SKM-1 treated with dmso at 0.1 percent for 144 hours (cell line): ENCODE measurements at regions not wholly inside any gene's neighbourhood (a gene's known extent, or its start where the extent isn't known, plus 50 kb on each side); places are given as distances from the start of the nearest gene placed in this dataset.

Experiments used
- DNase-seq: peaks from one replicate; lab custom pipeline; 2025; ENCODE audit not compliant: unreplicated experiment; lab: John Stamatoyannopoulos, UW

- DNase-seq = no peak
Observed at GRCh38 chr4:35972814-35973213, 271.5 kb downstream of the ARAP2 start.

DNA sequence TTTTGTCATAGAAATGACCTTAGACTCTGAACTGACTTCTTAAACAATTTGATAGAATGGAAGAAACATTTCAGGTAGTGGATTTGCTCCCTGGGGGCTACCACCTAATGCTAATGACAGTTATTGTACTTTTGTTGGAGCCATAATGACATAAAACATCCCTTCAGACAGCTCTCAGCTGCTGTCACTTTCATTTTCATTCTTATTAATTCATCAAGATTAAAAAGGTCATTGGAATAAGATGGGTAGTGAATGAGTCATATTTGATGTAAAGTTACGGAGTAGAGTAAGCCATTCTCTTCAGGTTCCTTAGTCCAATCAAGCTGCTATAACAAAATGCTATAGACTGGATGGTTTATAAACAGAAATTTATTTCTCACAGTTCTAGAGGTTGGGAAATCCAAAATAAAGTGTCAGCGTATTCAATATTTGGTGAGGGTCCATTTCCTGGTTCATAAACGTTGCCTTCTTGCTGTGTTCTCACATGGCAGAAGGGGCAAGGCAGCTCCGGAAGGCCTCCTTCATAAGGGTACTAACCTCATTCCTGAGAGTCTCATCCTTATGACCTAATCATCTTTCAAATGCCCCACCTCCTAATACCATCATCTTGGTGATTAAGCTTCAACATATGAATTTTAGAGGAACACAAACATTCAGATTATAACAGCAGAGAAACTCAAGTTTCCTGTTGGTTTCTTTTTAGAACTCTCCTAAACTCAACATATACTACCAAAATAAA lies 268.5 kb downstream of the ARAP2 start:
- no peak for DNase-seq

DNA sequence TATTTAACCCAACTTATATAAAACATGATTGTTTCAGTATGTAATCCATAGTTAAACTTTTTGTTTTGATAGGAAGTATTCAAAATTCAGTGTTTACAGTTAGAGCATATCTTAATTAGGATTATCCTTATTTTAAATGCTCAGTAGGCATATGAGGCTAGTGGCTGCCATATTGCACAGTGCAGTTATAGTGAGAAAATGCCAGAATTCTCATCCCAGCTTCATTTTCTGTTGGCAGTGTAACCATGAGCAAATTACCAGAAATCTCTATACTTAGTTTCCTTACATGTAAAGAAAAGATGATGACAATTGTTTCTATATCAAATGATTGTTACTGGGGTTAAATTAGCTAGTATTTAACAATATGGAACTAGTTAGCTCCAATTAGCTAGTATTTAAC lies 265.8 kb downstream of the ARAP2 start:
- DNase-seq = no peak

GRCh38 chr4:35982318-35982717 lies 262.0 kb downstream of the ARAP2 start:
- DNase-seq = no peak

DNA sequence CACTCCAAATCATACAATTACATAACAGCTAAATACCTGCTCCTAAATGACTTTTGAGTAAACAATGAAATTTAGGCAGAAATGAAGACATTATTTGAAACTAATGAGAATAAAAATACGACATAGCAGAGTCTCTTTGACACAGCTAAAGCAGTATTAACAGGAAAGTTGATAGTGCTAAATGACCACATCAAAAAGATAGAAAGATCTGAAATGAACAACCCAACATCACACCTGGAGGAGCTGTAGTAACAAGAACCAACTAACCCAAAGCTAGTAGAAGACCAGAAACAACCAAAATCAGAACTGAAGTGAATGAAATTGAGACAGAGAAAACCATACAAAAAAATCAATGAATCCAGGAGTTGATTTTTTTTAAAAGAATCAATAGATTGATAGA lies 257.8 kb downstream of the ARAP2 start:
- DNase-seq = no peak

DNA sequence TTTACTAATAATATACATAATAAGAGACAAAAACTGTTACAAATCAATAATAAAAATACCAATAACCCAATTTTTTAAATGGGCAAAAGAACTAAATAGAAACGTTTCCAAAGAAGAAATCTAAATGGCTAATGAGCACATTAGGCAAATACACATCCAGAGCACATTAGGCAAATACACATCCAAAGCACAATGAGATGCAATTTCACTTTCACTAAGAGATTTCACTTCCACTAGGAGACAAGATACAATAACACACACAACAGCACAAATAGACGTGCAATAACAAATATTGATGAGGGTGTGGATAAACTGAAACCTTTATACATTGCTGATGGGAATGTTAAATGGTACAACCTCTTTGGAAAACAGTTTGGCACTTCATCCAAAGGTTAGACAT lies 250.7 kb downstream of the ARAP2 start:
- no peak for DNase-seq

DNA sequence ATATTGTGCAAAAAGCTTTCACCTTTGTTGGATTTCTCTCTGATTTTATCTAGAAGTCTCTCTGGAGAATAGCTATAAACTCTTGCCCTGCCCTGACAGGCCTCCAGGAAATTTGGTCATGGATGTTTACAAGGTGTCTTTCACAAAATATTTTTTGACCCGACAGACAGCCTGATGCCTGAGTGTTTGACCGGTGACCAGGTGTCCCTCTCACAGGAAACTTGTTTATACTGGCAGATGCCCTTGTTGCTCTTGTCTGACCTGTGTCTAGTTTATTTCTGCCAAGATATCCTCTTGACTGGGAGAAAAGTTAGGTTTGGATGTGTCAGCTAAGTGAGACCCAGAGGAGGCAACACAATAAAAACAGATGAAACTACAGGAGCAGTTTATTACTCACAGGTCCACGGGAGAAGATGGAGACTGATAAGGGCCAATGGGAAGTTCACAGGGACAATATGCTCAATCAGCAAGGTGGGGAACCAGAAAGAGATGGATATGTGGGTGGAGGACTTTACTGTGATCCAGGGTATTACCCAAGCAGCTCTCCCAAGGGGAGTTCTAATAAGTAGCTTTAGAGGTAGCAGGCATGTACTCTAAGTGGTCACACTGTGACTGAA lies 243.3 kb downstream of the ARAP2 start:
- DNase-seq = no peak

- no peak for DNase-seq
Observed at GRCh38 chr4:36003051-36003450, 241.3 kb downstream of the ARAP2 start.

GRCh38 chr4:36004204-36004851 lies 240.0 kb downstream of the ARAP2 start:
- DNase-seq = no peak

GRCh38 chr4:36006226-36006625 lies 238.1 kb downstream of the ARAP2 start:
- DNase-seq = no peak

- DNase-seq = no peak
Observed at GRCh38 chr4:36010397-36010929, 233.9 kb downstream of the ARAP2 start.

DNA sequence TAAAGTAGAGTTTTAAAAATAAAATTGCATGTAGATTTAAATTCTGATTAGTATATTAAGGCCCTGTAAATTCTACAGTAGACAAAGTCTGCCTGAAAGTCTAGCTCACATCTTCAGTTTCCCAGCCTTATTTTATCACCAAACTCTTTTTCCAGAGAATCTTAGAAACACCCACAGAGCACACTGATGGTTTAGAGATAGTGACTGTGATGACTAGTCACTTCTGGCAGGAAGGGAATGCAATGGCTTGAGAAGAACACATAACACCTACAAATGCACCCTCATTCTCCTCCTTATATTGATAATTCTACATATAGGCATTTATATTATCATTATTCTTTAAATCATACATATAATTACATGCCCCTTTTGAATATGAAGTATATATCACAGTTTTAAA lies 232.9 kb downstream of the ARAP2 start:
- DNase-seq = no peak

DNA sequence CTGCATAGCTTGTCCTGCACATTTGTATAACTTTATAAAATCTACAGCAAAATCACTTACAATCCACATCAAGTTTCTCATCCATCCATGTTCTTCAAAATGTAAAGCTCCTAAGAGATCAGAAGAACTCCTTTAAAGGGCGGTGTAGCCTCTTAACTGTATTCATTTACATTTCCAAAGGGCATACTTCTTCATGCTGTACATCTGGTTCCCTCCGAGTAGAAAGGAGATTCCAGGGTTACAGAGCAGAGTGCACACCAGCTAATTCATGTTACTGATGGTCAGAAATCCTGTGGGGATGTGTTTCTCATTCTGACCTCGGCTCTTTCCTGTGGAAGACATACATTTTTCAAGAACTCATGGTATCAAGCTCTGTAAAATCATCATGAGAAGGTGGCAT lies 231.8 kb downstream of the ARAP2 start:
- no peak for DNase-seq

GRCh38 chr4:36013206-36013605 lies 231.1 kb downstream of the ARAP2 start:
- no peak for DNase-seq
